WERI-Rb-1 (cell line): ENCODE measurements at regions not wholly inside any gene's neighbourhood (a gene's known extent, or its start where the extent isn't known, plus 50 kb on each side); places are given as distances from the start of the nearest gene placed in this dataset.
A peak's percentile ranks its signal among the peaks of the same experiment; 100 is the strongest.
"Not testable (repeated sequence)": the region's sequence is repeated elsewhere in the genome, so short reads cannot be mapped to it uniquely, and the experiment has no call there.

Experiments
- DNase-seq: peaks from one replicate; pipeline ENCODE4 v3.0.0-alpha.2; 2020
- H3K27ac ChIP-seq: fragments of 250-450 bp; sonication (Bioruptor Pico); 2 replicates; pipeline ENCODE4 v1.5.1; 2020; ENCODE audit warnings: mild to moderate bottlenecking, moderate library complexity
- H3K27me3 ChIP-seq: fragments of 250-450 bp; sonication (Bioruptor Pico); 2 replicates; pipeline ENCODE4 v1.5.1; 2021; ENCODE audit warnings: mild to moderate bottlenecking, low read depth, moderate library complexity; ENCODE audit not compliant: insufficient read depth, severe bottlenecking
- H3K36me3 ChIP-seq: fragments of 250-450 bp; sonication (Bioruptor Pico); 2 replicates; pipeline ENCODE4 v1.5.1; 2020; ENCODE audit warnings: mild to moderate bottlenecking, moderate library complexity
- H3K4me3 ChIP-seq: 2 replicates; pipeline ENCODE4 v1.5.1; 2011; ENCODE audit warnings: low read depth, mild to moderate bottlenecking, control low read depth, low read length
- H3K9me3 ChIP-seq: fragments of 250-450 bp; sonication (Bioruptor Pico); 2 replicates; pipeline ENCODE4 v1.5.1; 2021; ENCODE audit warnings: mild to moderate bottlenecking, moderate library complexity; ENCODE audit not compliant: severe bottlenecking
- TF ChIP-seq, protein P1 (sequence below): IDR thresholded peaks from 2 replicates; pipeline ENCODE4 v1.5.1; 2011; ENCODE audit warnings: low read depth, mild to moderate bottlenecking, control low read depth, inconsistent platforms, low read length

DNA sequence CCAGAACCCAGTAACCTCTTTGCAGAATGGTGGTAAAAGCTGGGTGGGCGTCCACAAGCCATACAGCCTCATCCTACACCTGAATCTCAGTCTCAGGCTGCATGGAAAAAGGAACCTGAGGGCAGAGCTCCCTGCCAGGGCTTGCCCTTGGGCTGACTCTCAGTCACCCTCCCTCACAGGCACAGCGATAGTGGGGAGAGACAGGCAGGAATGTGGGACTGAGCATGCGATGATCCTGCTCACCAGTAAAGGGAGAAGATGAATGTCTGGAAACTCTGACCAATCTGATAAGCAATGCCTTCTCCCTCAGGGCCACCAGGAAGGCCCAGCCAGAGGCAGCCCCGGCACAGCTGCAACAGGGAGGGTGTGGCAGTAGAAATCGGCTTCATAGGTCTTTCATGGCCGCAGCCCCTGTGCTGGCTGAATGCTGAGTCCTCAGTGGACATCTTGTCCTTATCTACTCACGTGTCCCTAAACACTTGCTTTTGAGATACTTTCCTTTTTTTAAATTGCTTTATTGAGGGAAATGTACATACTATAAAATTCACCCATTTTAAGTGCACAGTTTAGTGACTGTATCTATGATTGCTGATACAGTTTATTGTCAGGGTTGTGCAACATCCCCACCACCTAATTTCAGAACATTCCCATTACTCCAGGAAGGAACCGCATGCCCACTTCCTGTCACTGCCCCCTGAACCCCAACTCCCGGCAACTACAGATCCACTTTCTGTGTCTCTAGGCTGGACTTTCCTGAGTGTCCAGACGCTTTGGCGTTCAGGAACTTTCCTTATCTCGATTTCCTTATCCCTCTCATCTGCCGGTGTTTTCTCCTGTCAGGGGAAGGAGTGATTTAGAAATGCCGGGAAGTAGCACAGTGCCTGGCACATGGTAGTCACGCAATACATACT is 258.1 kb downstream of the PCNX1 start:
- no peaks in the 10 kb centered on the region for H3K36me3 ChIP-seq
- H3K27me3 ChIP-seq = no peaks in the 10 kb centered on the region
- H3K27ac ChIP-seq = no peak overlapping the region
- no peak overlapping the region for H3K4me3 ChIP-seq
- TF ChIP-seq, protein P1, sequence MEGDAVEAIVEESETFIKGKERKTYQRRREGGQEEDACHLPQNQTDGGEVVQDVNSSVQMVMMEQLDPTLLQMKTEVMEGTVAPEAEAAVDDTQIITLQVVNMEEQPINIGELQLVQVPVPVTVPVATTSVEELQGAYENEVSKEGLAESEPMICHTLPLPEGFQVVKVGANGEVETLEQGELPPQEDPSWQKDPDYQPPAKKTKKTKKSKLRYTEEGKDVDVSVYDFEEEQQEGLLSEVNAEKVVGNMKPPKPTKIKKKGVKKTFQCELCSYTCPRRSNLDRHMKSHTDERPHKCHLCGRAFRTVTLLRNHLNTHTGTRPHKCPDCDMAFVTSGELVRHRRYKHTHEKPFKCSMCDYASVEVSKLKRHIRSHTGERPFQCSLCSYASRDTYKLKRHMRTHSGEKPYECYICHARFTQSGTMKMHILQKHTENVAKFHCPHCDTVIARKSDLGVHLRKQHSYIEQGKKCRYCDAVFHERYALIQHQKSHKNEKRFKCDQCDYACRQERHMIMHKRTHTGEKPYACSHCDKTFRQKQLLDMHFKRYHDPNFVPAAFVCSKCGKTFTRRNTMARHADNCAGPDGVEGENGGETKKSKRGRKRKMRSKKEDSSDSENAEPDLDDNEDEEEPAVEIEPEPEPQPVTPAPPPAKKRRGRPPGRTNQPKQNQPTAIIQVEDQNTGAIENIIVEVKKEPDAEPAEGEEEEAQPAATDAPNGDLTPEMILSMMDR = no peak
- H3K9me3 ChIP-seq = no peaks in the 10 kb centered on the region
- DNase-seq = no peak

DNA sequence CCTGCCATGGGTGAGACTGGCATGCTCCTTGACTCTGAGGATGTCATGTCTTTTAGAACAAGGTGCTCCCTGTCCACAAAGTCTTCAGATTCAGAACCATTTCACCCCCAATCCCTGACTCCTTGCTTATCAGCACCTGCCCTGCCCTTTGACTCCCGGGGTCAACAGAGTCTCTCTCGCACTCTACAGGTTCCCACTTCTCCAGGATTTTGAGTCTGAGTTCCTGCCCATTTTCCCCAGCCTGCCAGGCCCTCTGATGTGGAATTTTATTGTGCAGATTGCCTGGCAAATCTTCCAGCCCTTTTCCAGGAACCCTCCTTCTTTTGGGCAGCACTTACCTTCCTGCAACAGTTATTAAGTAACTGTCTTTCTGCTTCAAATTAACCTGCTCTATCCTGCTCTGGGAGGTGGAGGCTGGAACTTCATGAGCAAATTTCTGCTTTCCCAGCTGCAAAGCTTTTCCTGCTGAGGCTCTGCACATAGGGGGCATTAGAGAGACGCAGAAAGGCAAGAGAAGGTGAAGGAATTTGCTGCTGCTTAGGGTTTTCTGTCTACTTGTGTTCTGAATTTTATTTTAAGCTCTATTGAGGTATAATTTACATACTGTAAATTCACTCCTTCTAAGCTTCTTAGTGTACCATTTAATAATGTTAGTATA is 259.1 kb downstream of the PCNX1 start:
- Histone ChIP-seq H3K27ac (no peak overlapping the region), H3K36me3 (no peaks in the 10 kb centered on the region), H3K4me3 (no peak overlapping the region), H3K27me3 (no peaks in the 10 kb centered on the region), H3K9me3 (no peaks in the 10 kb centered on the region)
- TF ChIP-seq, protein P1 = peak; percentile 69
- DNase-seq = peak; percentile 52

DNA sequence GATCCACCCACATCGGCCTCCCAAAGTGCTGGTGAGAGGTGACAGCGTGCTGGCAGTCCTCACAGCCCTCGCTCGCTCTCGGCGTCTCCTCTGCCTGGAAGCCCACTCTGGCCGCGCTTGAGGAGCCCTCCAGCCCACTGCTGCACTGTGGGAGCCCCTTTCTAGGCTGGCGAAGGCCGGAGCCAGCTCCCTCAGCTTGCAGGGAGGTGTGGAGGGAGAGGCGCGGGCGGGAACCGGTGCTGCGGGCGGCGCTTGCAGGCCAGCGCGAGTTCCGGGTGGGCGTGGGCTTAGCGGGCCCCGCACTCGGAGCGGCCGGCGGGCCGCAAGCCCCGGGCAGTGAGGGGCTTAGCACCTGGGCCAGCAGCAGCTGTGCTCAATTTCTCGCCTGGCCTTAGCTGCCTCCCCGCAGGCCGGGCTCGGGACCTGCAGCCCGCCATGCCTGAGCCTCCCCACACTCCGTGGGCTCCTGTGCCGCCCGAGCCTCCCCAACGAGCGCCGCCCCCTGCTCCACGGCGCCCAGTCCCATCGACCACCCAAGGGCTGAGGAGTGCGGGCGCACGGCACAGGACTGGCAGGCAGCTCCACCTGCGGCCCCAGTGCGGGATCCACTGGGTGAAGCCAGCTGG is 260.2 kb downstream of the PCNX1 start:
- DNase-seq, H3K27me3 ChIP-seq, H3K36me3 ChIP-seq, H3K4me3 ChIP-seq, H3K9me3 ChIP-seq, H3K27ac ChIP-seq: not testable (repeated sequence)

DNA sequence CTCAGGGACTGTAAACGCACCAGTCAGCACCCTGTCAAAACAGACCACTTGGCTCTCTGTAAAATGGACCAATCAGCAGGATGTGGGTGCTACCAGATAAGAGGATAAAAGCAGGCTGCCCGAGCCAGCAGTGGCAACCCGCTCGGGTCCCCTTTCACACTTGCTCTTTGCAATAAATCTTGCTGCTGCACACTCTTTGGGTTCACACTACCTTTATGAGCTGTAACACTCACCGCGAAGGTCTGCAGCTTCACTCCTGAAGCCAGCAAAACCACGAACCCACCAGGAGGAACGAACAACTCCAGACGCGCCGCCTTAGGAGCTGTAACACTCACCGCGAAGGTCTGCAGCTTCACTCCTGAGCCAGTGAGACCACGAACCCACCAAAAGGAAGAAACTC is 260.9 kb downstream of the PCNX1 start:
- H3K36me3 ChIP-seq, H3K9me3 ChIP-seq, DNase-seq, H3K27me3 ChIP-seq, H3K4me3 ChIP-seq, H3K27ac ChIP-seq: not testable (repeated sequence)

DNA sequence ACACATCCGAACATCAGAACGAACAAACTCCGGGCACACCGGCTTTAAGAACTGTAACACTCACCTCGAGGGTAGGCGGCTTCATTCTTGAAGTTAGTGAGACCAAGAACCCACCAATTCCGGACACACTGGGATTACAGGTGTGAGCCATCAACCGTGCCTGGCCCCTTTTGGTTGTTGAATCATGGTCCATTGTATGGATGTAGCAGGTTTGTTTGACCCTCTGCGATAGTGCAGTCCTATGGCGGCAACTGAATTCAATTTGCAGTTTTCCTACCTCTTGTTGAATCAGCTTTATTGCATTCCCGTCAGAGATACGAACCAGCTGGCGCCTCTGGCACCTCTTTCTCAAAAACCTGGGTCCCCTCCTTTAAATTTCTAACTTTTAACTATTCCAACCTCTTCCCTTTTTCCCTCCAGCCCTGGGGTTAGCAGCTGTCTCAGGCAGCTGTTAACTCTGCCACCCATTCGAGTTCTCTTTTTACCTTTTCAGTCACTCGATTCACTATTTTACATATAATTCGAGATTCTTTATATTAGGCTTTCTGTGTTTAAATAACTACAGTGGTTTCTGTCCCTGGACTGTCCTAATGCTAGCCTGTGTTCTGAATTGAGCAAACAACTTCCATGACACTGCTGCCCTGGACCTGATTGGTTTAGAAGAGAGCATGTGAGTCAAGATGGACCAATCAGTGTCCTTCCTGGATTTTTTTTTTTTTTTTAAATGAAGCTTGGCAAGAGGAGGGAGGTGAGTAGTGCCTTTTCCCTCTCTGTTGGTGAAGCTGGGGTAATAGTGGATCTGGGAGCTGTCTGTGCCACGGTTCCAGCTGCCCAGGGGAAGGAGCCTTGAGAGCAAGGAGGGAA is 261.5 kb downstream of the PCNX1 start:
- no peak overlapping the region for H3K4me3 ChIP-seq
- DNase-seq = no peak
- no peaks in the 10 kb centered on the region for H3K36me3 ChIP-seq
- H3K27me3 ChIP-seq = no peaks in the 10 kb centered on the region
- no peaks in the 10 kb centered on the region for H3K9me3 ChIP-seq
- no peak overlapping the region for H3K27ac ChIP-seq
- TF ChIP-seq, protein P1 = no peak

DNA sequence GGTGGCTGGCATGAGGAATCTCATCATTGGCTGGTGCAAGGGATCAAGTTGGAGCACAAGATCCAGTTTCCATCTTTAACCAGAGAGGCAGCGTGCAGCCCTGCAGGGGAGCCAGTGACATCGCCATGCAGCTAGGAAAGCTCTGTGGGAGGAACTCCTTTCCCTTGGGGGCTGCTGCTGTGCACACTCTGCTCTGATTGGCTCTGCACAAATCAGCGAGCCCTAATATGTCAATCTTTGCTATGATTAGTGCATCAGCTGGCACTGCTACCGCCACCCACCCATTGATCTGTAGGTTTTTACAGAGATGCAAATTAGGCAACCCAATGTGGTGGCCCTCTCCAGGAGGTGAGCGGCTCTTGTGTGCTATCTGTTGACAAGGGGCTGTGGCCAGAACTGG is 262.6 kb downstream of the PCNX1 start:
- no peak overlapping the region for H3K4me3 ChIP-seq
- H3K27ac ChIP-seq = no peak overlapping the region
- TF ChIP-seq, protein P1 = no peak
- H3K27me3 ChIP-seq = no peaks in the 10 kb centered on the region
- no peaks in the 10 kb centered on the region for H3K9me3 ChIP-seq
- no peaks in the 10 kb centered on the region for H3K36me3 ChIP-seq
- no peak for DNase-seq
